ENCODE measurements at regions not wholly inside any gene's neighbourhood (a gene's known extent, or its start where the extent isn't known, plus 50 kb on each side); places are given as distances from the start of the nearest gene placed in this dataset.
A peak's percentile ranks its signal among the peaks of the same experiment; 100 is the strongest.
"Not testable (repeated sequence)": the region's sequence is repeated elsewhere in the genome, so short reads cannot be mapped to it uniquely, and the experiment has no call there.

DNA sequence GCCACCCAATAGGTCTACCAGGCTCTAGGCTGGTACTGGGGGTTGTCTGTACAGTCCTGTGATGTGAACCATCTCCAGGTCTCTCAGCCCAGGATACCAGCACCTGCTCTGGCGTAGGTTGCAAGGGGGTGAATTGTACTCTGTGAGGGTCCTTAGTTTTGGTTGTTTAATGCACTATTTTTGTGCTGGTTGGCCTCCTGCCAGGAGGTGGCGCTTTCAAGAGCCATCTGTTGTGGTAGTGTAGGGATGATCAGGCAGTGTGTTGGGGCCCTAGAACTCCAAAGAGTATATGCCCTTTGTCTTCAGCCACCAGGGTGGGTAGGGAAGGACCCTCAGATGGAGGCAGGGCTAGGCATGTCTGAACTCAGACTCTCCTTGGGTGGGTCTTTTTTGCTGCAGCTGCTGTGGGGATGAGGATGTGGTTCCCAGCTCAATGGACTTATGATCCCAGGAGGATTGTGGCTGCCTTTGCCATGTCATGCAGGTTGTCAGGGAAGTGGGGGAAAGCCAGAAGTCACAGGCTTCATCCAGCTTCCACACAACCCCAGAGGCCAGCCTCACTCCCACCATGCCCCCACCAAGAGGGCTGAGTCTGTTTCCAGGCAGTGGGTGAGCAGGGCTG is 301.8 kb upstream of the CHRM3 start:
- Histone ChIP-seq H3K79me2 (ENCODE audit: insufficient read depth, low read length) (no peaks in the 10 kb centered on the region), H3K27me3 (ENCODE audit: insufficient read depth, low read length) (no peaks in the 10 kb centered on the region), H2BK12ac (ENCODE audit: insufficient read length, low read depth, low read length) (peak overlapping the region; percentile 82), H3K9ac (ENCODE audit: extremely low read depth, insufficient read length, low read length) (no peak overlapping the region), H3K14ac (ENCODE audit: insufficient read depth, low read length) (no peak overlapping the region), H3K4ac (ENCODE audit: low read depth, low read length) (no peak overlapping the region), H2BK15ac (ENCODE audit: low read depth, low read length) (no peak overlapping the region; the same call in 1 of the 2 replicates), H4K5ac (ENCODE audit: insufficient read length, low read depth, low read length) (no peak overlapping the region), H3K56ac (ENCODE audit: insufficient read length, low read depth, low read length) (no peak overlapping the region), H3K23ac (ENCODE audit: insufficient read length, low read depth, low read length) (no peak overlapping the region), H3K9me3 (ENCODE audit: control insufficient read depth, low read depth, low read length) (peaks cover 8% of the 10 kb centered on the region), H2AFZ (ENCODE audit: low read length) (no peak overlapping the region), H3T11ph (ENCODE audit: low read length) (no peak overlapping the region), H2BK120ac (ENCODE audit: low read depth, low read length, poor library complexity, severe bottlenecking) (no peak overlapping the region), H3K4me2 (ENCODE audit: insufficient read depth, insufficient read length, low read length) (no peak overlapping the region), H4K8ac (replicated peaks; ENCODE audit: insufficient read length, low read depth, low read length) (no peak overlapping the region), H3K4me1 (ENCODE audit: insufficient read depth, low read length) (no peaks in the 10 kb centered on the region), H3K18ac (ENCODE audit: insufficient read length, low read depth, low read length) (no peak overlapping the region), H4K91ac (ENCODE audit: insufficient read length, low read depth, low read length) (no peak overlapping the region), H3K79me1 (ENCODE audit: insufficient read depth, low read depth, low read length, poor library complexity, severe bottlenecking) (no peaks in the 10 kb centered on the region), H2BK5ac (ENCODE audit: insufficient read length, low read length) (no peak overlapping the region), H3K23me2 (ENCODE audit: insufficient read length, low read depth, low read length, poor library complexity, severe bottlenecking) (no peaks in the 10 kb centered on the region), H3K27ac (ENCODE audit: insufficient read length, low read depth, low read length) (no peak overlapping the region), H4K20me1 (ENCODE audit: control insufficient read depth, insufficient read depth, insufficient read length) (no peaks in the 10 kb centered on the region), H2BK20ac (ENCODE audit: low read depth, low read length, poor library complexity, severe bottlenecking) (no peak overlapping the region), H2AK5ac (ENCODE audit: insufficient read length, low read length) (no peak overlapping the region)
- no CpG with 5 or more reads among the region's 2 CpGs for WGBS (ENCODE audit: extremely low coverage, insufficient read length, low lambda C conversion rate)
- no peak for DNase-seq
- Mint-ChIP-seq H3K27ac (no peak overlapping the region), H3K4me3 (no peak overlapping the region), H3K36me3 (ENCODE audit: insufficient read depth in 1 of 3, low read depth in 3 of 3) (peaks cover 18 to 55% (median 25%) of the 10 kb centered on the region in 3 experiments), H3K9me3 (peaks cover 40 to 45% of the 10 kb centered on the region in 2 experiments), H3K4me1 (no peaks in the 10 kb centered on the region), H3K27me3 (ENCODE audit: low read depth) (no peaks in the 10 kb centered on the region; the same call in 1 of the 2 replicates)
- TF ChIP-seq, protein P1, sequence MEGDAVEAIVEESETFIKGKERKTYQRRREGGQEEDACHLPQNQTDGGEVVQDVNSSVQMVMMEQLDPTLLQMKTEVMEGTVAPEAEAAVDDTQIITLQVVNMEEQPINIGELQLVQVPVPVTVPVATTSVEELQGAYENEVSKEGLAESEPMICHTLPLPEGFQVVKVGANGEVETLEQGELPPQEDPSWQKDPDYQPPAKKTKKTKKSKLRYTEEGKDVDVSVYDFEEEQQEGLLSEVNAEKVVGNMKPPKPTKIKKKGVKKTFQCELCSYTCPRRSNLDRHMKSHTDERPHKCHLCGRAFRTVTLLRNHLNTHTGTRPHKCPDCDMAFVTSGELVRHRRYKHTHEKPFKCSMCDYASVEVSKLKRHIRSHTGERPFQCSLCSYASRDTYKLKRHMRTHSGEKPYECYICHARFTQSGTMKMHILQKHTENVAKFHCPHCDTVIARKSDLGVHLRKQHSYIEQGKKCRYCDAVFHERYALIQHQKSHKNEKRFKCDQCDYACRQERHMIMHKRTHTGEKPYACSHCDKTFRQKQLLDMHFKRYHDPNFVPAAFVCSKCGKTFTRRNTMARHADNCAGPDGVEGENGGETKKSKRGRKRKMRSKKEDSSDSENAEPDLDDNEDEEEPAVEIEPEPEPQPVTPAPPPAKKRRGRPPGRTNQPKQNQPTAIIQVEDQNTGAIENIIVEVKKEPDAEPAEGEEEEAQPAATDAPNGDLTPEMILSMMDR (conservative IDR thresholded peaks at IDR 0.05), result peak; percentile 37; the same call in 2 of the 3 replicates

DNA sequence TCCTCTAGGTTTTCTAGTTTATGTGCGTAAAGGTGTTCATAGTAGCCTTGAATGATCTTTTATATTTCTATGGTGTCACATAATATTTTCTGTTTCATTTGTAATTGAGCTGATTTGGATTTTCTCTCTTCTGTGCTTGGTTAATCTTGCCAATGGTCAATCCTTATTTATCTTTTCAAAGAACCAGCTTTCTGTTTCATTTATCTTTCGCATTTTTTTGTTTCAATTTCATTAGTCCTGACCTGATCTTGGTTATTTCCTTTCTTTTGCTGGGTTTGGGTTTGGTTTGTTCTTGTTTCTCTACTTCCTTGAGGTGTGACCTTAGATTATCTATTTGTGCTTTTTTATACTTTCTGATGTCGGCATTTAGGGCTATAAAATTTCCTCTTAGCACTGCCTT is 304.4 kb upstream of the CHRM3 start:
- peaks cover 44 to 50% of the 10 kb centered on the region in 2 experiments for H3K9me3 Mint-ChIP-seq
- not testable (repeated sequence) for H3K56ac ChIP-seq (ENCODE audit: insufficient read length, low read depth, low read length); H3K9me3 ChIP-seq (ENCODE audit: control insufficient read depth, low read depth, low read length); H3K79me2 ChIP-seq (ENCODE audit: insufficient read depth, low read length); H4K20me1 ChIP-seq (ENCODE audit: control insufficient read depth, insufficient read depth, insufficient read length); H2BK12ac ChIP-seq (ENCODE audit: insufficient read length, low read depth, low read length); H3K27me3 ChIP-seq (ENCODE audit: insufficient read depth, low read length); H2BK15ac ChIP-seq (ENCODE audit: low read depth, low read length); H3T11ph ChIP-seq (ENCODE audit: low read length); H3K4me1 ChIP-seq (ENCODE audit: insufficient read depth, low read length); H3K18ac ChIP-seq (ENCODE audit: insufficient read length, low read depth, low read length); DNase-seq; H2AFZ ChIP-seq (ENCODE audit: low read length); H3K4me3 Mint-ChIP-seq; H3K23me2 ChIP-seq (ENCODE audit: insufficient read length, low read depth, low read length, poor library complexity, severe bottlenecking); H3K4me2 ChIP-seq (ENCODE audit: insufficient read depth, insufficient read length, low read length); H3K27me3 Mint-ChIP-seq (ENCODE audit: low read depth); H3K9ac ChIP-seq (ENCODE audit: extremely low read depth, insufficient read length, low read length); H3K79me1 ChIP-seq (ENCODE audit: insufficient read depth, low read depth, low read length, poor library complexity, severe bottlenecking); H2AK5ac ChIP-seq (ENCODE audit: insufficient read length, low read length); H3K4ac ChIP-seq (ENCODE audit: low read depth, low read length); H3K23ac ChIP-seq (ENCODE audit: insufficient read length, low read depth, low read length); H2BK20ac ChIP-seq (ENCODE audit: low read depth, low read length, poor library complexity, severe bottlenecking); H3K4me1 Mint-ChIP-seq; H3K14ac ChIP-seq (ENCODE audit: insufficient read depth, low read length); H2BK120ac ChIP-seq (ENCODE audit: low read depth, low read length, poor library complexity, severe bottlenecking); H2BK5ac ChIP-seq (ENCODE audit: insufficient read length, low read length); H4K91ac ChIP-seq (ENCODE audit: insufficient read length, low read depth, low read length); H3K27ac ChIP-seq (ENCODE audit: insufficient read length, low read depth, low read length); H3K27ac Mint-ChIP-seq; H4K5ac ChIP-seq (ENCODE audit: insufficient read length, low read depth, low read length); H4K8ac ChIP-seq (replicated peaks; ENCODE audit: insufficient read length, low read depth, low read length)
- H3K36me3 Mint-ChIP-seq (ENCODE audit: insufficient read depth in 1 of 3, low read depth in 3 of 3), result peaks cover 20 to 66% (median 28%) of the 10 kb centered on the region in 3 experiments
- whole genome bisulfite sequencing (ENCODE audit: extremely low coverage, insufficient read length, low lambda C conversion rate), result no CpG with 5 or more reads among the region's 3 CpGs
